ENCODE measurements at regions not wholly inside any gene's neighbourhood (a gene's known extent, or its start where the extent isn't known, plus 50 kb on each side); places are given as distances from the start of the nearest gene placed in this dataset.

DNA sequence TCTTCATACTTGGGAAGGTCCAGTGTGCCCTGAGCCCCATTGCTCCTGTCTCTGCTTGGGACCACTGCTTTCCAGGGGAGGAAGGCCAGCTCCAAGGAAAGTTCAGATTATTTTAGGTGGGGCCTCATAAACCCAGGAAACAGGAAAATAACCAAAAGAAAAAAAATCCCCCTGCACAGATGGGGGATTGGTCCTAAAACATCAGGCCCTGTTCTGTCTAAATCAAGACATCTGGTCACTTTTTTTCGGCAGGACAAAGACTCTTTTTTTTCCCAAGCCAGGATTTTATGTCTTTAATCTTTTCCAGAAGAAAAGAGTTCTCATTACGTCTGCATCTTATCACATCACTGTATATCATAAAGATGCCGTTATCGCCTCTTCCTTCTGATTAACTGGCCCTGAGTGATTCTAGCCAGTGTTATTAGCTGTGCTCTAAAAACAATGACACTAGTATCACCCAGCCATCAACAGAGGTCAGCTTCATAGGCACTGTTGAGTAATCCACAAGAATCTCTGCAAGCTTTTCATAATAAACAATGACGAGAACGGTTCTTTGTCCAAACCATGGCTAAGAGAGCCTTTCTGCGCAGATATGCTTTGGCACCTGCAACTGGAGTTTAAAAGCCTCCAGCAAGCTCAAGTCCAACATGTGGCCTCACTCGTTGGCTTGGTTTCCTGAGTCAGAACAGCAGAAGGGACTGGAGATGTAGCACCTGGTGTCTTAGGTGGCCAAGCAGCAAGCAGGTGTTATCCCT is 138.2 kb downstream of the VAPA start:
- no CpG with 5 or more reads among the region's 8 CpGs for WGBS (ENCODE audit: extremely low coverage, insufficient read length, low lambda C conversion rate)
- no peaks in the 10 kb centered on the region for H3K79me1 ChIP-seq (ENCODE audit: insufficient read depth, low read depth, low read length, poor library complexity, severe bottlenecking)

More for the DNA sequence above, 138.2 kb downstream of the VAPA start:
- Histone ChIP-seq H2BK20ac (ENCODE audit: low read depth, low read length, poor library complexity, severe bottlenecking) (no peak overlapping the region), H2AFZ (ENCODE audit: low read length) (no peak overlapping the region), H3K27me3 (ENCODE audit: insufficient read depth, low read length) (no peaks in the 10 kb centered on the region), H2AK5ac (ENCODE audit: insufficient read length, low read length) (no peak overlapping the region), H3K18ac (ENCODE audit: insufficient read length, low read depth, low read length) (no peak overlapping the region), H3K56ac (ENCODE audit: insufficient read length, low read depth, low read length) (no peak overlapping the region), H3K27ac (ENCODE audit: insufficient read length, low read depth, low read length) (no peak overlapping the region), H4K5ac (ENCODE audit: insufficient read length, low read depth, low read length) (no peak overlapping the region), H3K9me3 (ENCODE audit: control insufficient read depth, low read depth, low read length) (no peaks in the 10 kb centered on the region), H4K91ac (ENCODE audit: insufficient read length, low read depth, low read length) (no peak overlapping the region), H3K79me2 (ENCODE audit: insufficient read depth, low read length) (no peaks in the 10 kb centered on the region), H3K23ac (ENCODE audit: insufficient read length, low read depth, low read length) (no peak overlapping the region), H4K20me1 (ENCODE audit: control insufficient read depth, insufficient read depth, insufficient read length) (no peaks in the 10 kb centered on the region), H2BK120ac (ENCODE audit: low read depth, low read length, poor library complexity, severe bottlenecking) (no peak overlapping the region), H4K8ac (replicated peaks; ENCODE audit: insufficient read length, low read depth, low read length) (no peak overlapping the region), H3K4me2 (ENCODE audit: insufficient read depth, insufficient read length, low read length) (no peak overlapping the region), H2BK15ac (ENCODE audit: low read depth, low read length) (no peak overlapping the region), H3T11ph (ENCODE audit: low read length) (no peak overlapping the region), H2BK5ac (ENCODE audit: insufficient read length, low read length) (no peak overlapping the region), H3K4me1 (ENCODE audit: insufficient read depth, low read length) (no peaks in the 10 kb centered on the region), H3K23me2 (ENCODE audit: insufficient read length, low read depth, low read length, poor library complexity, severe bottlenecking) (no peaks in the 10 kb centered on the region), H3K9ac (ENCODE audit: extremely low read depth, insufficient read length, low read length) (no peak overlapping the region), H2BK12ac (ENCODE audit: insufficient read length, low read depth, low read length) (no peak overlapping the region), H3K14ac (ENCODE audit: insufficient read depth, low read length) (no peak overlapping the region), H3K4ac (ENCODE audit: low read depth, low read length) (no peak overlapping the region)
- TF ChIP-seq, protein P1, sequence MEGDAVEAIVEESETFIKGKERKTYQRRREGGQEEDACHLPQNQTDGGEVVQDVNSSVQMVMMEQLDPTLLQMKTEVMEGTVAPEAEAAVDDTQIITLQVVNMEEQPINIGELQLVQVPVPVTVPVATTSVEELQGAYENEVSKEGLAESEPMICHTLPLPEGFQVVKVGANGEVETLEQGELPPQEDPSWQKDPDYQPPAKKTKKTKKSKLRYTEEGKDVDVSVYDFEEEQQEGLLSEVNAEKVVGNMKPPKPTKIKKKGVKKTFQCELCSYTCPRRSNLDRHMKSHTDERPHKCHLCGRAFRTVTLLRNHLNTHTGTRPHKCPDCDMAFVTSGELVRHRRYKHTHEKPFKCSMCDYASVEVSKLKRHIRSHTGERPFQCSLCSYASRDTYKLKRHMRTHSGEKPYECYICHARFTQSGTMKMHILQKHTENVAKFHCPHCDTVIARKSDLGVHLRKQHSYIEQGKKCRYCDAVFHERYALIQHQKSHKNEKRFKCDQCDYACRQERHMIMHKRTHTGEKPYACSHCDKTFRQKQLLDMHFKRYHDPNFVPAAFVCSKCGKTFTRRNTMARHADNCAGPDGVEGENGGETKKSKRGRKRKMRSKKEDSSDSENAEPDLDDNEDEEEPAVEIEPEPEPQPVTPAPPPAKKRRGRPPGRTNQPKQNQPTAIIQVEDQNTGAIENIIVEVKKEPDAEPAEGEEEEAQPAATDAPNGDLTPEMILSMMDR (conservative IDR thresholded peaks at IDR 0.05) = no peak
- no peak for DNase-seq
- Mint-ChIP-seq H3K27me3 (ENCODE audit: low read depth) (no peaks in the 10 kb centered on the region; the same call in 1 of the 2 replicates), H3K4me3 (no peak overlapping the region), H3K36me3 (ENCODE audit: insufficient read depth in 1 of 3, low read depth in 3 of 3) (no peaks in the 10 kb centered on the region), H3K27ac (no peak overlapping the region), H3K9me3 (no peaks in the 10 kb centered on the region), H3K4me1 (peaks cover 16 to 19% of the 10 kb centered on the region in 2 experiments)

Data from H9 (cell line).